HEK293 (cell line): ENCODE measurements at regions not wholly inside any gene's neighbourhood (a gene's known extent, or its start where the extent isn't known, plus 50 kb on each side); places are given as distances from the start of the nearest gene placed in this dataset.

Source experiments
- CTCF ChIP-seq: fragments of 450-650 bp; formaldehyde crosslinking; IDR thresholded peaks from 2 replicates; pipeline ENCODE4 v1.5.1; 2016; ENCODE audit warnings: missing biosample characterization, missing genetic modification characterization
- PATZ1 ChIP-seq: fragments of 450-650 bp; formaldehyde crosslinking; IDR thresholded peaks from 2 replicates; pipeline ENCODE4 v1.5.1; 2016; ENCODE audit warnings: missing biosample characterization, missing genetic modification characterization
- ZBTB1 ChIP-seq: fragments of 450-650 bp; formaldehyde crosslinking; IDR thresholded peaks from 2 replicates; pipeline ENCODE4 v1.5.1; 2016; ENCODE audit warnings: missing biosample characterization, missing genetic modification characterization
- ZNF169 ChIP-seq: fragments of 450-650 bp; formaldehyde crosslinking; IDR thresholded peaks from 2 replicates; pipeline ENCODE4 v1.5.1; 2016; ENCODE audit warnings: missing biosample characterization, missing genetic modification characterization
- ZNF274 ChIP-seq, 2 experiments: fragments of 200-500 bp in 1 of 2; fragments of 450-650 bp in 1 of 2; sonication (Bioruptor generic) in 1 of 2; formaldehyde crosslinking in 1 of 2; IDR thresholded peaks; 2 replicates each; pipeline versions ENCODE4 v1.5.1 to v1.6.1; 2014 to 2016; ENCODE audit warnings: borderline replicate concordance in 1 of 2, inconsistent platforms in 1 of 2, low read length in 1 of 2, missing biosample characterization in 1 of 2, missing genetic modification characterization in 1 of 2
- ZNF398 ChIP-seq: fragments of 450-650 bp; formaldehyde crosslinking; IDR thresholded peaks from 2 replicates; pipeline ENCODE4 v1.5.1; 2017; ENCODE audit warnings: missing biosample characterization, missing genetic modification characterization
- ZNF449 ChIP-seq: fragments of 450-650 bp; formaldehyde crosslinking; IDR thresholded peaks from 2 replicates; pipeline ENCODE4 v1.5.1; 2017; ENCODE audit warnings: missing biosample characterization, mild to moderate bottlenecking, missing genetic modification characterization, moderate library complexity
- ZNF549 ChIP-seq: fragments of 450-650 bp; IDR thresholded peaks from 2 replicates; pipeline ENCODE4 v1.5.1; 2018; ENCODE audit warnings: missing biosample characterization, missing genetic modification characterization, mild to moderate bottlenecking, inconsistent platforms, moderate library complexity
- ZSCAN4 ChIP-seq: fragments of 450-650 bp; formaldehyde crosslinking; IDR thresholded peaks from 2 replicates; pipeline ENCODE4 v1.5.1; 2017; ENCODE audit warnings: missing biosample characterization, missing genetic modification characterization

- TF ChIP-seq CTCF (tag by site-specific recombination) (no peak), PATZ1 (no peak), ZSCAN4 (tag by site-specific recombination) (no peak), ZNF549 (tag by site-specific recombination) (no peak), ZBTB1 (tag by site-specific recombination) (no peak), ZNF274 (IDR thresholded peaks at IDR 0.05; ENCODE audit: low read length) (no peak), ZNF274 (tag by site-specific recombination; IDR thresholded peaks at IDR 0.05; ENCODE audit: borderline replicate concordance) (no peak), ZNF449 (no peak), ZNF398 (no peak), ZNF169 (tag by site-specific recombination) (no peak)
These were observed 146.3 kb downstream of the TLE3 start for GRCh38 chr15:69951256-69951897.
